NAMALWA (cell line): ENCODE measurements at regions not wholly inside any gene's neighbourhood (a gene's known extent, or its start where the extent isn't known, plus 50 kb on each side); places are given as distances from the start of the nearest gene placed in this dataset.
A peak's percentile ranks its signal among the peaks of the same experiment; 100 is the strongest.

Source experiments
- DNase-seq: peaks from one replicate; pipeline ENCODE4 v3.0.0-alpha.2; 2015; ENCODE audit warnings: low spot score

GRCh38 chr2:144211826-144212225, 308.1 kb downstream of the ZEB2 start:
- no peak for DNase-seq

- DNase-seq: no peak
Measured at GRCh38 chr2:144211065-144211464, 308.9 kb downstream of the ZEB2 start.

- no peak for DNase-seq
Measured at GRCh38 chr2:144210076-144210475, 309.8 kb downstream of the ZEB2 start.

- no peak for DNase-seq
Measured at GRCh38 chr2:144208924-144209323, 311.0 kb downstream of the ZEB2 start.

- no peak for DNase-seq
Measured at GRCh38 chr2:144206019-144206418, 313.9 kb downstream of the ZEB2 start.

GRCh38 chr2:144201868-144202468, 318.0 kb downstream of the ZEB2 start:
- no peak for DNase-seq

GRCh38 chr2:144201126-144201525, 318.8 kb downstream of the ZEB2 start:
- DNase-seq: no peak

- no peak for DNase-seq
Measured at GRCh38 chr2:144198116-144198515, 321.8 kb downstream of the ZEB2 start.

GRCh38 chr2:144194326-144195071, 325.4 kb downstream of the ZEB2 start:
- no peak for DNase-seq

- DNase-seq: no peak
Measured at GRCh38 chr2:144190908-144191605, 328.9 kb downstream of the ZEB2 start.

- peak; percentile 96 for DNase-seq
Measured at GRCh38 chr2:144183727-144184126, 336.2 kb downstream of the ZEB2 start.

- DNase-seq: no peak
Measured at GRCh38 chr2:144181001-144181400, 338.9 kb downstream of the ZEB2 start.

GRCh38 chr2:144180131-144180530, 339.8 kb downstream of the ZEB2 start:
- DNase-seq: no peak

GRCh38 chr2:144170179-144170578, 349.7 kb downstream of the ZEB2 start:
- no peak for DNase-seq

- DNase-seq: no peak
Measured at GRCh38 chr2:144166743-144167142, 353.2 kb downstream of the ZEB2 start.

- DNase-seq: no peak
Measured at GRCh38 chr2:144165599-144166250, 354.2 kb downstream of the ZEB2 start.

- DNase-seq: no peak
Measured at GRCh38 chr2:144163592-144163991, 356.3 kb downstream of the ZEB2 start.

- DNase-seq: peak; percentile 43
Measured at GRCh38 chr2:144162652-144163051, 357.3 kb downstream of the ZEB2 start.

GRCh38 chr2:144161061-144161460, 358.9 kb downstream of the ZEB2 start:
- no peak for DNase-seq

- peak; percentile 24 for DNase-seq
Measured at GRCh38 chr2:144159240-144159639, 360.7 kb downstream of the ZEB2 start.

GRCh38 chr2:144158096-144158495, 361.8 kb downstream of the ZEB2 start:
- DNase-seq: no peak

GRCh38 chr2:144156736-144157640, 362.9 kb downstream of the ZEB2 start:
- no peak for DNase-seq
